SK-N-SH (cell line): ENCODE measurements at regions not wholly inside any gene's neighbourhood (a gene's known extent, or its start where the extent isn't known, plus 50 kb on each side); places are given as distances from the start of the nearest gene placed in this dataset.

Experiments
- CTCF ChIA-PET: fragments of 300-600, 350-600 bp; formaldehyde crosslinking; extraction: SDS; loops from one replicate; lab custom pipeline; 2021; lab: Yijun Ruan, JAX
- POLR2A ChIA-PET: fragments of 350-600 bp; sonication (Branson Sonifier 250); formaldehyde crosslinking; extraction: SDS; loops from one replicate; lab custom pipeline; 2020; ENCODE audit warnings: antibody characterized with exemption, inconsistent platforms; lab: Yijun Ruan, JAX
- DNase-seq: peaks from one replicate; pipeline ENCODE4 v3.0.0; 2012
- H2AFZ ChIP-seq: fragments of 200-600 bp; sonication (generic); 2 replicates; pipeline ENCODE4 v1.8.1; 2016; ENCODE audit warnings: antibody characterized with exemption, mild to moderate bottlenecking, low read depth
- H3F3A ChIP-seq: fragments of 200-600 bp; sonication (generic); replicated peaks from 2 replicates; pipeline ENCODE3; 2016; ENCODE audit warnings: antibody characterized with exemption, mild to moderate bottlenecking; ENCODE audit not compliant: insufficient read depth
- H3K27ac ChIP-seq, 2 experiments: fragments of 200-500 bp in 1 of 2; fragments of 200-600 bp in 1 of 2; sonication (Bioruptor generic) in 1 of 2; sonication (generic), shearing (Covaris generic) in 1 of 2; 2 replicates each; pipeline versions ENCODE4 v1.5.1 to v1.6.1; 2014 to 2016; ENCODE audit warnings: low read depth in 2 of 2, inconsistent platforms in 1 of 2, low read length in 1 of 2, mild to moderate bottlenecking in 1 of 2, mixed read lengths in 1 of 2
- H3K27me3 ChIP-seq: fragments of 200-600 bp; sonication (generic), shearing (Covaris generic); 2 replicates; pipeline ENCODE4 v1.6.1; 2016; ENCODE audit warnings: mixed run types; ENCODE audit not compliant: insufficient read depth
- H3K36me3 ChIP-seq, 2 experiments: fragments of 200-500 bp in 1 of 2; fragments of 200-600 bp in 1 of 2; sonication (Bioruptor generic) in 1 of 2; sonication (generic) in 1 of 2; replicated peaks in 1 of 2; 2 replicates each; pipeline versions ENCODE3 to v1.5.1; 2014 to 2016; ENCODE audit warnings: low read length in 1 of 2, mild to moderate bottlenecking in 1 of 2; ENCODE audit not compliant: insufficient read depth in 2 of 2, control insufficient read depth in 1 of 2
- H3K4me1 ChIP-seq, 2 experiments: fragments of 200-500 bp in 1 of 2; fragments of 200-600 bp in 1 of 2; sonication (Bioruptor generic) in 1 of 2; sonication (generic), shearing (Covaris generic) in 1 of 2; 2 replicates each; pipeline versions ENCODE4 v1.5.1 to v1.6.1; 2014 to 2016; ENCODE audit warnings: low read depth in 1 of 2, low read length in 1 of 2, mixed run types in 1 of 2; ENCODE audit not compliant: insufficient read depth in 2 of 2, control insufficient read depth in 1 of 2
- H3K4me2 ChIP-seq: fragments of 200-600 bp; sonication (generic), shearing (Covaris generic); 2 replicates; pipeline ENCODE4 v1.6.1; 2017; ENCODE audit warnings: mixed run types
- H3K4me3 ChIP-seq, 2 experiments: fragments of 200-500 bp in 1 of 2; fragments of 200-600 bp in 1 of 2; sonication (Bioruptor generic) in 1 of 2; sonication (generic), shearing (Covaris generic) in 1 of 2; 2 replicates each; pipeline versions ENCODE4 v1.5.1 to v1.8.1; 2014 to 2016; ENCODE audit warnings: low read depth in 2 of 2, inconsistent platforms in 1 of 2, low read length in 1 of 2, mild to moderate bottlenecking in 1 of 2, mixed read lengths in 1 of 2, moderate library complexity in 1 of 2
- H3K79me2 ChIP-seq: fragments of 200-600 bp; sonication (generic); 2 replicates; pipeline ENCODE4 v1.8.1; 2017; ENCODE audit warnings: mild to moderate bottlenecking; ENCODE audit not compliant: insufficient read depth
- H3K9ac ChIP-seq: fragments of 200-600 bp; sonication (generic); 2 replicates; pipeline ENCODE4 v1.6.1; 2017; ENCODE audit warnings: mixed run types
- H3K9me2 ChIP-seq: fragments of 200-600 bp; sonication (generic); 2 replicates; pipeline ENCODE4 v1.6.1; 2017; ENCODE audit warnings: mixed run types
- H3K9me3 ChIP-seq: fragments of 200-600 bp; sonication (generic); 2 replicates; pipeline ENCODE4 v1.6.1; 2017; ENCODE audit warnings: mixed run types, mild to moderate bottlenecking, moderate library complexity
- H4K20me1 ChIP-seq: fragments of 200-600 bp; sonication (generic); 2 replicates; pipeline ENCODE4 v1.6.1; 2017; ENCODE audit warnings: mild to moderate bottlenecking, mixed run types; ENCODE audit not compliant: insufficient read depth
- CHD2 ChIP-seq: fragments of 150-350 bp; IDR thresholded peaks from 2 replicates; pipeline ENCODE4 v1.6.1; 2018; ENCODE audit warnings: low read length; ENCODE audit not compliant: partially characterized antibody
- ELF1 ChIP-seq: IDR thresholded peaks from 2 replicates; pipeline ENCODE4 v1.4.0; 2012
- EZH2phosphoT487 ChIP-seq: fragments of 200-600 bp; sonication (generic); IDR thresholded peaks from 2 replicates; pipeline ENCODE4 v1.6.1; 2017; ENCODE audit warnings: low read depth, mixed run types, mild to moderate bottlenecking, antibody characterized with exemption, moderate library complexity, borderline replicate concordance
- FOSL2 ChIP-seq: IDR thresholded peaks from 2 replicates; pipeline ENCODE4 v1.4.0; 2012; ENCODE audit warnings: low read depth, mild to moderate bottlenecking, moderate library complexity, borderline replicate concordance
- FOXM1 ChIP-seq: IDR thresholded peaks from 2 replicates; pipeline ENCODE4 v1.4.0; 2012; ENCODE audit warnings: low read depth, mild to moderate bottlenecking
- JUND ChIP-seq: IDR thresholded peaks from 2 replicates; pipeline ENCODE4 v1.4.0; 2012
- MEF2A ChIP-seq: IDR thresholded peaks from 2 replicates; pipeline ENCODE4 v1.4.0; 2012; ENCODE audit warnings: low read depth, borderline replicate concordance
- MXI1 ChIP-seq: IDR thresholded peaks from 2 replicates; pipeline ENCODE4 v1.6.1; 2012; ENCODE audit warnings: mild to moderate bottlenecking, low read depth, low read length, improper control_type of control experiment
- NFIC ChIP-seq: IDR thresholded peaks from 2 replicates; pipeline ENCODE4 v1.4.0; 2012; ENCODE audit warnings: borderline replicate concordance
- POLR2AphosphoS5 ChIP-seq: IDR thresholded peaks from 2 replicates; pipeline ENCODE4 v1.6.1; 2012; ENCODE audit warnings: low read depth, low read length
- RXRA ChIP-seq: IDR thresholded peaks from 2 replicates; pipeline ENCODE4 v1.4.0; 2012; ENCODE audit warnings: low read depth, mild to moderate bottlenecking, borderline replicate concordance
- SMC3 ChIP-seq: IDR thresholded peaks from 2 replicates; pipeline ENCODE4 v1.6.1; 2012; ENCODE audit warnings: low read depth, low read length, improper control_type of control experiment
- TAF1 ChIP-seq: IDR thresholded peaks from 2 replicates; pipeline ENCODE4 v1.6.1; 2012; ENCODE audit warnings: low read depth, mild to moderate bottlenecking, low read length, moderate library complexity, borderline replicate concordance
- TEAD4 ChIP-seq: IDR thresholded peaks from 2 replicates; pipeline ENCODE4 v1.4.0; 2012; ENCODE audit warnings: mild to moderate bottlenecking, borderline replicate concordance; ENCODE audit not compliant: insufficient read depth
- YY1 ChIP-seq: IDR thresholded peaks from 2 replicates; pipeline ENCODE4 v1.4.0; 2012; ENCODE audit warnings: low read depth, mild to moderate bottlenecking
- WGBS: methylation state at CpG from one replicate; pipeline ENCODE4 v1.1.6; 2017; ENCODE audit warnings: low lambda C conversion rate; 5-methylcytosine and 5-hydroxymethylcytosine counted together
- TF ChIP-seq, protein P1 (sequence below): IDR thresholded peaks from 2 replicates; pipeline ENCODE4 v1.4.0; 2012; ENCODE audit warnings: low read depth
- TF ChIP-seq, protein P2 (sequence below): IDR thresholded peaks from 2 replicates; pipeline ENCODE4; 2012
- TF ChIP-seq, protein P3 (sequence below): fragments of 150-350 bp; IDR thresholded peaks from 2 replicates; pipeline ENCODE4 v1.6.1; 2016; ENCODE audit warnings: mild to moderate bottlenecking, low read depth, low read length

DNA sequence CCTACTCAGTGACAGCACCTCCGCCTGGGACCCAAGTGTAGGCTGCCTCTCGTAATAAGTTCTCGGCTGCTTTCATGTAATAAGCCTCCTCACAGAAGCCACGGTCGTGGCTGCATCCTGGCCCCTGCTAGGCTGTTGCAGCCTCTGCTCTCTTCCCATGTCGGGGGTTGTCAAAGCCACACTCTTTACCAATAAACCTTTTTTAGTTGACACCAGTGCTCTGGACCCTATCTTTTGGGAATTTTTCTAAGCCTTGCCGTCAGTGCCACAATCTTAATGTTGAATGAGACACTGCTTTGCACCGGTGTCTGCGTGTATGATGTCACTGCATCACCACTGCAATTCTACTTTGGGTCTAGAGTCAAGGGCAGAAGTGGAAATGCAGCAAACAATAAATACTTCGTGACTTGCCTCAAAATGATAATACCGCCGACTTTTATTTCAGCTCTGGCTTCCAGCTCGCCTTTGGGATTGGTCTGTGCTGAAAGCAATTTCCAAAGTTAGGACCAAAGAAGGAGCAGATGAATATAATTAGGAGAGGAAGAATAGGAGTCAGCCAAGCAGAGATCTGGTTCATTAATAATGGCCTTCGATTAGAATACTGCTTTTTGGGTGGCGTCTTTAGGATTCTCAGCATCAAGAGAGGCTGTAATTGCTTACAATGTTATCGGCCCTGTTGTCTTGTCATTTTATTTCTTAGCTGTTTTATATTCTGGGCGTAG lies 57.6 kb upstream of the CCN6 start:
- H3F3A ChIP-seq, result no peaks in the 10 kb centered on the region
- H3K4me1 ChIP-seq, result peaks cover 4 to 12% of the 10 kb centered on the region in 2 experiments; a peak in 1 of 4 replicates
- WGBS, result 84% methylated on average over 17 of the region's 17 CpGs
- no peaks in the 10 kb centered on the region for H3K36me3 ChIP-seq
- H3K9ac ChIP-seq, result no peak overlapping the region
- no peak for TF ChIP-seq MEF2A
- TF ChIP-seq, protein P1, sequence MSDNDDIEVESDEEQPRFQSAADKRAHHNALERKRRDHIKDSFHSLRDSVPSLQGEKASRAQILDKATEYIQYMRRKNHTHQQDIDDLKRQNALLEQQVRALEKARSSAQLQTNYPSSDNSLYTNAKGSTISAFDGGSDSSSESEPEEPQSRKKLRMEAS, result no peak
- TF ChIP-seq TEAD4, result no peak
- TF ChIP-seq MXI1, result no peak
- TF ChIP-seq FOXM1, result no peak
- TF ChIP-seq POLR2AphosphoS5, result no peak
- TF ChIP-seq CHD2, result no peak
- no peak for TF ChIP-seq ELF1
- TF ChIP-seq, protein P2, sequence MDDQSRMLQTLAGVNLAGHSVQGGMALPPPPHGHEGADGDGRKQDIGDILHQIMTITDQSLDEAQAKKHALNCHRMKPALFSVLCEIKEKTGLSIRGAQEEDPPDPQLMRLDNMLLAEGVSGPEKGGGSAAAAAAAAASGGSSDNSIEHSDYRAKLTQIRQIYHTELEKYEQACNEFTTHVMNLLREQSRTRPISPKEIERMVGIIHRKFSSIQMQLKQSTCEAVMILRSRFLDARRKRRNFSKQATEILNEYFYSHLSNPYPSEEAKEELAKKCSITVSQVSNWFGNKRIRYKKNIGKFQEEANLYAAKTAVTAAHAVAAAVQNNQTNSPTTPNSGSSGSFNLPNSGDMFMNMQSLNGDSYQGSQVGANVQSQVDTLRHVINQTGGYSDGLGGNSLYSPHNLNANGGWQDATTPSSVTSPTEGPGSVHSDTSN, result no peak
- no peak for TF ChIP-seq RXRA
- TF ChIP-seq EZH2phosphoT487, result no peak
- no peak for TF ChIP-seq NFIC
- no peak for TF ChIP-seq JUND
- TF ChIP-seq YY1, result no peak
- TF ChIP-seq, protein P3, sequence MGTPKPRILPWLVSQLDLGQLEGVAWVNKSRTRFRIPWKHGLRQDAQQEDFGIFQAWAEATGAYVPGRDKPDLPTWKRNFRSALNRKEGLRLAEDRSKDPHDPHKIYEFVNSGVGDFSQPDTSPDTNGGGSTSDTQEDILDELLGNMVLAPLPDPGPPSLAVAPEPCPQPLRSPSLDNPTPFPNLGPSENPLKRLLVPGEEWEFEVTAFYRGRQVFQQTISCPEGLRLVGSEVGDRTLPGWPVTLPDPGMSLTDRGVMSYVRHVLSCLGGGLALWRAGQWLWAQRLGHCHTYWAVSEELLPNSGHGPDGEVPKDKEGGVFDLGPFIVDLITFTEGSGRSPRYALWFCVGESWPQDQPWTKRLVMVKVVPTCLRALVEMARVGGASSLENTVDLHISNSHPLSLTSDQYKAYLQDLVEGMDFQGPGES, result no peak
- TF ChIP-seq FOSL2, result no peak
- no peak for TF ChIP-seq SMC3
- no peak for TF ChIP-seq TAF1
- H4K20me1 ChIP-seq, result no peaks in the 10 kb centered on the region
- no peak overlapping the region for H3K4me2 ChIP-seq
- no peaks in the 10 kb centered on the region for H3K27me3 ChIP-seq
- no peaks in the 10 kb centered on the region for H3K9me2 ChIP-seq
- POLR2A ChIA-PET, result no interaction called here
- H2AFZ ChIP-seq, result no peak overlapping the region
- CTCF ChIA-PET, result interaction anchor here (0.7 to 3.4 kb wide), 17 partner anchors 9 to 322 kb away, joined by 3 to 37 read pairs (median 4); partner anchors contain the start of gene FYN
- H3K9me3 ChIP-seq, result no peaks in the 10 kb centered on the region
- no peaks in the 10 kb centered on the region for H3K79me2 ChIP-seq
- DNase-seq, result no peak
- no peak overlapping the region for H3K27ac ChIP-seq
- H3K4me3 ChIP-seq, result no peak overlapping the region
